Type B pancreatic cell (in vitro differentiated cells): ENCODE measurements at regions not wholly inside any gene's neighbourhood (a gene's known extent, or its start where the extent isn't known, plus 50 kb on each side); places are given as distances from the start of the nearest gene placed in this dataset.

Source experiments
- DNase-seq: peaks from one replicate; pipeline ENCODE4 v3.0.0; 2021; ENCODE audit warnings: mixed read lengths; ENCODE audit not compliant: unreplicated experiment; ENCODE audit errors: extremely low spot score
- H3K27ac Mint-ChIP-seq: 2 replicates; pipeline ENCODE4 v1.8.0; 2021; ENCODE audit warnings: mild to moderate bottlenecking, mixed read lengths
- H3K27me3 Mint-ChIP-seq: 2 replicates; pipeline ENCODE4 v1.8.0; 2021; ENCODE audit warnings: mixed read lengths
- H3K36me3 Mint-ChIP-seq: 2 replicates; pipeline ENCODE4 v1.8.0; 2021; ENCODE audit warnings: mixed read lengths
- H3K4me1 Mint-ChIP-seq: one replicate; pipeline ENCODE4 v1.8.0; 2021; ENCODE audit warnings: mixed read lengths; ENCODE audit not compliant: unreplicated experiment
- H3K4me3 Mint-ChIP-seq: 2 replicates; pipeline ENCODE4 v1.8.0; 2021; ENCODE audit warnings: mild to moderate bottlenecking, mixed read lengths
- H3K9me3 Mint-ChIP-seq: 2 replicates; pipeline ENCODE4 v1.8.0; 2021; ENCODE audit warnings: mixed read lengths
- CTCF ChIP-seq: fragments of 200-600 bp; sonication (generic); conservative IDR thresholded peaks from 2 replicates; pipeline ENCODE4 v1.5.0; 2021; ENCODE audit warnings: antibody characterized with exemption, mild to moderate bottlenecking

GRCh38 chr1:168474322-168474721 lies 69.5 kb downstream of the XCL2 start:
- peaks cover 9% of the 10 kb centered on the region for H3K4me1 Mint-ChIP-seq
- no peak for TF ChIP-seq CTCF
- no peaks in the 10 kb centered on the region for H3K27me3 Mint-ChIP-seq
- peaks cover 12% of the 10 kb centered on the region for H3K9me3 Mint-ChIP-seq
- H3K27ac Mint-ChIP-seq, result no peak overlapping the region
- H3K4me3 Mint-ChIP-seq, result no peak overlapping the region
- peaks cover 7% of the 10 kb centered on the region for H3K36me3 Mint-ChIP-seq
- DNase-seq, result no peak

DNA sequence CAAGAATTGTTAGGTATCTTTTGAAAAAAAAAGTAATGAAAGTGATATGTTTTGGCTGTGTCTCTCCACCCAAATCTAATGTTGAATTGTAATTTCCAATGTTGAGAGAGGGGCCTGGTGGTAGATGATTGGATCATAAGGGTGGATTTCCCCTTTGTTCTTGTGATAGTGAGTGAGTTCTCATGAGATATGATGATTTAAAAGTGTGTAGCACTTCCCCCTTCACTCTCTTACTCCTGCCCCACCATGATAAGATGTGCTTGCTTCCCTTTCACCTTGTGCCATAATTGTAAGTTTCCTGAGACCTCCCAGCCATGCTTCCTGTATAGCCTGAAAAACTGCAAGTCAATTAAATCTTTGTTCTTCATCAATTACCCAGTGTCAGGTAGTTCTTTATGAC lies 70.7 kb downstream of the XCL2 start:
- peaks cover 12% of the 10 kb centered on the region for H3K9me3 Mint-ChIP-seq
- TF ChIP-seq CTCF, result no peak
- peaks cover 7% of the 10 kb centered on the region for H3K36me3 Mint-ChIP-seq
- no peaks in the 10 kb centered on the region for H3K27me3 Mint-ChIP-seq
- peaks cover 12% of the 10 kb centered on the region for H3K4me1 Mint-ChIP-seq
- DNase-seq, result no peak
- H3K4me3 Mint-ChIP-seq, result no peak overlapping the region
- H3K27ac Mint-ChIP-seq, result no peak overlapping the region

- peaks cover 15% of the 10 kb centered on the region for H3K4me1 Mint-ChIP-seq
- no peaks in the 10 kb centered on the region for H3K27me3 Mint-ChIP-seq
- TF ChIP-seq CTCF, result no peak
- no peak for DNase-seq
- H3K4me3 Mint-ChIP-seq, result no peak overlapping the region
- peaks cover 7% of the 10 kb centered on the region for H3K36me3 Mint-ChIP-seq
- peaks cover 12% of the 10 kb centered on the region for H3K9me3 Mint-ChIP-seq
- peak overlapping the region; percentile 38 for H3K27ac Mint-ChIP-seq
Measured at GRCh38 chr1:168472223-168472622, 71.6 kb downstream of the XCL2 start.

DNA sequence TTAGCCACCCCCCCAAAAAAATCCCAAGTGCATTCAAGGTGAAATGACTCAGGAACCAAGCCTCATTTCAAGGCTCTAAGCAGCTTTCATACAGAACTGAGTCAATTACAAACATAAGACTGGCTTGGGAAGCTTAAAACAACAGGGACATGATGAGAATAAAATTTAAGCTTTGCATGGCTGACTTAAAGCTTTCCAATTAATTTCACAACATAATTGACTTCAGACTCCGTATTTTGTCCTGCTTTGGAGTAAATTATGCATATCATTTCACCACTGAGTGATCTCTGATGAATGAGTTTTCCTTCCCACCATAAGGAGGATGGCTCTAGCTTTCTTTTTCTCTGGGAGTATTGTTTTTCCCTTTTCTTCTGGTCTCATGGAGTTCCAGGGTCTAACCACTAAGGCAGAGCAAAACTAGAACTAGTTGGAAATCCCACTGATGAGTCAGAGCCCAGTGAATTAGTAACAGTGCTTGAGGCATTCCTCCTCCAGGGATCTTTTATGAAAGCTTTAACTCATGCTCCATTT lies 72.8 kb downstream of the XCL2 start:
- peaks cover 28% of the 10 kb centered on the region for H3K4me1 Mint-ChIP-seq
- H3K36me3 Mint-ChIP-seq, result peaks cover 7% of the 10 kb centered on the region
- H3K27me3 Mint-ChIP-seq, result no peaks in the 10 kb centered on the region
- H3K27ac Mint-ChIP-seq, result no peak overlapping the region
- no peak for DNase-seq
- H3K4me3 Mint-ChIP-seq, result no peak overlapping the region
- H3K9me3 Mint-ChIP-seq, result peaks cover 12% of the 10 kb centered on the region
- no peak for TF ChIP-seq CTCF

- Mint-ChIP-seq H3K4me1 (peaks cover 37% of the 10 kb centered on the region), H3K9me3 (peaks cover 12% of the 10 kb centered on the region), H3K27me3 (no peaks in the 10 kb centered on the region), H3K4me3 (no peak overlapping the region), H3K27ac (no peak overlapping the region), H3K36me3 (peaks cover 7% of the 10 kb centered on the region)
- no peak for TF ChIP-seq CTCF
- no peak for DNase-seq
Measured at GRCh38 chr1:168469690-168470089, 74.1 kb downstream of the XCL2 start.

DNA sequence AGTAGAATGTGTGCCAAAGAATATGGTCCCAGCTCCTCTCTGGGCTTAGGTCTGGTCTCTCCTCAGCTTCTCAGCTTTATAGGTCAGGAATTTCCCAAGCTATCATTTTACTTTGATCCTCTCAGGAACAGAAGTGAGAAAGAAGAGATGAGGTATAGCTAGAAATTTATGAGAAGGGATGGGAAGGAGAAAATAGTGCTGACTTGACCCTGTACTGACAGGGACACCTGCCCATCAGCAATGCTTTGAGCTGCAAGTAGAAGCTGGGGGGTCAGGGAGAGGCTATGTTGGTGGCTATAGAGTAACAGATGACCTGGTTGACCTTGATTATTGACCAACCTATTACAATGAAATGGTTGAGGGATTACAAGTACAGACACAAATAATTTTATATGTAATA lies 75.0 kb downstream of the XCL2 start:
- no peak for TF ChIP-seq CTCF

More for the DNA sequence above, 75.0 kb downstream of the XCL2 start:
- Mint-ChIP-seq H3K4me1 (peaks cover 37% of the 10 kb centered on the region), H3K9me3 (peaks cover 10% of the 10 kb centered on the region), H3K27ac (no peak overlapping the region), H3K36me3 (peaks cover 6% of the 10 kb centered on the region), H3K27me3 (no peaks in the 10 kb centered on the region), H3K4me3 (no peak overlapping the region)
- DNase-seq, result no peak
